Dermis microvascular lymphatic vessel endothelial cell (primary cell): ENCODE measurements at regions not wholly inside any gene's neighbourhood (a gene's known extent, or its start where the extent isn't known, plus 50 kb on each side); places are given as distances from the start of the nearest gene placed in this dataset.

Source experiments
- DNase-seq, 2 donors: peaks; one replicate each; pipeline versions ENCODE4 v3.0.0 to v3.0.0-alpha.2; 2010; ENCODE audit warnings: low read depth in 2 of 2

DNA sequence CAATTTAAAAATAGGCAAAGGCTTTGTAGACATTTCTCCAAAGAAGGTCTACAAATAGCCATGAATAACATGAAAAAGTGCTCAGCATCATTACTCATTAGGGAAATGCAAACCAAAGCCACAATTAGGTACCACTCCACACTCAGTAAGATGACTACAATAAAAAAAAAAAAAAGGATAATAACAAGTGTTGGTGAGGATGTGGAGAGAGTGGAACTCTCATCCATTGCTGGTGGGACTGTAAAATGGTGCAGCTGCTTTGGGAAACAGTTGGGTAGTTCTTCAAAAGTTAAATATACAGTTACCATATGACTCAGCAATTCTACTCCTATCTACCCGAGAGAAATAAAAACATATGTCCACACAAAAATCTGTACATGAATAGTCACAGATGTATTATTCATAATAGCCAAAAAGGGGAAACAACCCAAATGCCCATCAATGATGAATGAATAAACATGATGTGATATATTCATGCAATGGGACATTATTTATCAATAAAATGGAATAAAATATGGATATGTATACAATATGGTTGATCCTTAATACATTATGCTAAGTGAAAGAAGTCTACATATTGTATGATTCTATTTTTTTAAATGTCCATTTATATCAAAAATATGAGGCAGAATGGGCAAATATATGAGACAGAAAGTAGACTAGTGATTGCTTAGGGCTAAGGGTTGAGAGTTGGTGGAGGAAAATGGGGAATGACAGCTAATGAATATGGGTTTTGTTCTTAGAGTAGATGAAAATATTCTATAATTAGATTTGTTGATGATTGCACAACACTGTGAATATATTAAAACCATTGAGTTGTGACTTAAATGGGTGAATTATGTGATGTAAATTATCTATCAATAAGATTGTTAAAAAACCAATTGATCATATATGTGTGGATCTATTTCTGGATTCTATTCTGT is 66.1 kb upstream of the SMAD3 start:
- DNase-seq: no peak

- no peak for DNase-seq
These were observed 64.5 kb upstream of the SMAD3 start for GRCh38 chr15:67000896-67001295.

DNA sequence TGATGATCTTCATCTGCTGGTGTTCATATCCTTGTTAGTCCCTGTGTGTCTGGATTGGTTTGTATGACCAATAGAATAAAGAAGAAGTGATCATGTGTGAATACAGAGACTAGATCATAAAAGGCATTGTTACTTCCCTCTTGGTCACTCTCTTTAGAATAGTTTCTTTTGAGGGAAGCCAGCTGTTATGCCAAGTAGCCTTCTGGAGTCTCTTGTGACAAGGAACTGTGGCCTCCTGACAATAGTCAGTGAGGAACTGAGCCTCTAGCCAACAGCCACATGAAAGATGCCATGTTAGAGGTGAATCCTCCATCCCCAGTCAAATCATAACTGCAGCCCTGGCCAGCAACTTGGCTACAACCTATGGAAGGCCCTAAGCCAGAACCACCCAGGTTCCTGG is 63.0 kb upstream of the SMAD3 start:
- no peak for DNase-seq

- DNase-seq: no peak
These were observed 61.8 kb upstream of the SMAD3 start for GRCh38 chr15:67003586-67003985.

GRCh38 chr15:67004142-67004541 is 61.3 kb upstream of the SMAD3 start:
- DNase-seq: no peak

DNA sequence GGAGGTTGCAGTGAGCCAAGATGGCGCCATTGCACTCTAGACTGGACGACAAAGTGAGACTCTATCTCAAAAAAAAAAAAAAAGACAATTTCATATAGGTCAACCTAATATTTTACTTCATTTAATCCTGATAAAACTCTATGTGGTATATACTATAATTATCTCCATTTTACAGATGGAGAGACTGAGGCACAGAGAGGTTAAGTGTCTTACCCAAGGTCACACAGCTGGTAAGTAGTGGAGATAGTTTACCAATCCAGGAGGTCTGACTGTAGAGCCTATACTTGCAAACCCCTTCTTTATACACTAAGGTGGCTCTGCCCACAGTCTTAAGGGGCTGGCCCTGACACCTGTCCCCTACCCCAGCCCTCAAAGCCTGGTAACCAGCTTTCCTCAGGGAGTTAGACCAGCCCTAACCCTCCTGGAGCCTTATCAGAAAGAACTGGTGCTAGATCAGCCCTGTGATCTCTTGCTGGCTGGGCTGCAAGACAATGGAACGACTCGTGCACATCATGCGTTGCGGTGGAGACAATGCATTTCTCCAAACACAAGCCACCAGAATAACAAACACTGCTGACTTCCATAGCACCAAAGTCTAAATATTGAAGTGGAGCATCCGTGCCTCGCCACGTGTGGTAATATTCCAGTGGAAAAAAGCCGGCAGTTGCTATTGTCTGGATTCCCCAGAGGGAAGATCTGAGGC is 60.0 kb upstream of the SMAD3 start:
- DNase-seq: peak; percentile 24 to 63

DNA sequence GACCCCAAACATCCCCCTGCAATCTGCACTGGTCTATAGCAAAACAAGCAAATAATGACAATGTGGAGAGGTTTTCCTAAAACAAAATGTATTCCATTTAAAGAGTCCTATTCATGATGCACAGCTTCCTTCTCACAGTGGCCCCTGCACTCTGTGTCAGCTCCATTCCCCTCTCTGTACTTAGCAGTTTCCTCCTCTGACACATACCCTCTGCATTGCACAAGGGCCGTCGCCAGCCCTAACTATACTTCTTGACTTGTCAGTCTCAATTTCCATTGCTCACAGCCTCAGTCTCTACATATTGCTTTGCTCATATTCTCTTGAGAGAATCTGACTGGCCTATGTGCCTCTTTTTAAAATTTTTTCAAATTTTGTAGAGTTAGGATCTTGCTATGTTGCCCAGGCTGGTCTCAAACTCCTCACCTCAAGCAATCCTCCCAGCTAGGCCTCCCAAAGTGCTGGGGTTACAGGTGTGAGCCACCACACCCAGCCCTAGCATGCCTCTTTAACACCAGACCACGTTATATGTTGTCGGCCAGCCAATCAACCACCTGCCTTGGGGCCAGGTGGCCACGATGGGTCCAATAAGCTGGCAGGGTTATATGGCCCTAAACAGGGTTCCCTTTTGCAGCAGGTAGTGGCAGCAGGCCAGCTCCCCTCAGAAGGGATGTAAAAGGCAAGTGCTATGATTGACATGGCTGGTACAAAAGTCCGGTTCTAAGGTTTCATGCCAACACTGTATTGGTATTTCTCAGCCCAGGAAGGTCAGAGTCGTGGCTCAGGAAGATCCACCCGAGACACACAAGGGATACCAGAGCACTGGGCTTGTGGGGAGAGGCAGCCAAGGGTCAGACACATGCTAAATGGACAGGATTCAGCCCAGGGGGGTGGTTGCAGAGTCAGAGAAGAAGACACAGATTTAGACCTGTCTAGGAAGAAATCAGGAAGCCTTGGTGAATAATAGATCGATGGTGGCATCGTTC is 59.0 kb upstream of the SMAD3 start:
- DNase-seq: peak in 1 of 2 donors; percentile 49

DNA sequence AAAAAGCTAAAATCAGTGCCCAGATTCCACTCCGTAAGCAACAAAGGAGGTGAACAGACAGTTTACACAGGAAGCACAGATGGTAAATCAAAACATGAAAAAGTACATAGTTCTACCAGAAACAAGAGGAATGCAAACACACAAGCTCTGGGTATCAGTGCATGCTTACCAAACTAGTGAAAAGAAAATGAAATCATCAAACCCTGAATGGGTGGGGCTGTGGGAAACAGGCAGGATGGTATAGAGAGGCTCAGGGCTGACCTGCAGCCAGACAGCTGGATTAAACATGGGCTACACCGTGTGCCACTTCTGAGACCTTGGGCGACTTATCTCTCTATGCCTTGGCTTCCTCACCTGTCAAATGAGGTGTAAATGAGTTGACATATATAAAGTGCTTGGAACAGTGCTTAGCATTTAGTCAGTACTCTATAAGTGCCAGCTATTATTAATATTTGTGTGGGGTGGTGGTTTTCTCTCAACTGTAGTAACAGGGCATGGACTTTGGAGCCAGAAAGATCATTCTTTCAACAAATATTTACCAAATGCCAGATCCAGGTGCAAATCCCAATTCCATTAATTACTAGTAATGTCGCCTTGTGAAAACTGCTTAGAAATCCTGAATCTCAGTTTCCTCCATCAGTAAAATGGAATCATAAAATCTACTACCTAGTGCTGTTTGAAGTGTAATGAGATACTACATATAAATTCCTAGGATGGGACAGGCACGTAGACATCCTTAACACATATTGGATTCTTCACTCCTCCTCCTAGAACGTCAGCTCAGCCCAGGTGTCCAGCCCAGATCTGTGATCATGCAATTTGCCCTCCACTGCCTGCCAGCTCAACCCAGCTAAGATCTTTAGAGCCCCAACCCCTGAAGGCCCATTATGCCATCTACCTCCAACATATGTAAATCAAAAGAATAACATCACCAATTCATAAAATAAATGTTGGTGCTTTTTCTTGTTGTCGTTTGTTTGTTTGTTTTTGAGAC is 55.5 kb upstream of the SMAD3 start:
- no peak for DNase-seq

GRCh38 chr15:67010898-67011616 is 54.3 kb upstream of the SMAD3 start:
- no peak for DNase-seq

- no peak for DNase-seq
These were observed 53.8 kb upstream of the SMAD3 start for GRCh38 chr15:67011617-67012005.

DNA sequence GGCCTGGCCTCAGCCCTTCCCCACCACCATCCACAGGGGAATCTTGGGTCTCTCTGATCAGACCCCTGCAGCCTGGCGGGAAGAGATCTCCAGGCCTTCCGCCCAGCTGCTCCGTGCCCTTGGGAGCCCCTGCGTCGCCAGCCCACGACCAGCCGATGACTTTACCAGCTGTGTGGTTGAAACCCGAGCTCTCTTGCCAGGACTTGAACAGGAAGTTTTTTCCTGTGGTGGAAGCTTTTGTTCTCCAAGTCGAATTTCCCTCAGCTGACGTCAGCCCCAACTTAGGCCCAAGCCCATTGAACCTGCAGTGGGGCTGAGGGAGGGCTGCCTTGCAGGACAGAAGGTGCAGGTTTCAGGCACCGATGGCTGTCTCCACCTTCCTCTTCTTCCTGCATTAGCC is 51.7 kb upstream of the SMAD3 start:
- peak; percentile 69 to 97 for DNase-seq
